CD4-positive, alpha-beta T cell (primary cell): ENCODE measurements at regions not wholly inside any gene's neighbourhood (a gene's known extent, or its start where the extent isn't known, plus 50 kb on each side); places are given as distances from the start of the nearest gene placed in this dataset.

ENCODE experiments used
- ATAC-seq: fragments of 200-7000 bp; cut with Tn5 transposase; one replicate; pipeline ENCODE4 v1.10.0; 2022; ENCODE audit warnings: mild to moderate bottlenecking; ENCODE audit not compliant: poor library complexity
- CTCF ChIA-PET: fragments of 350-600 bp; sonication (Branson Sonifier 250); formaldehyde crosslinking; loops from one replicate; lab custom pipeline; 2021; ENCODE audit warnings: antibody characterized with exemption, inconsistent platforms; lab: Charles Lee
- POLR2A ChIA-PET: fragments of 350-600 bp; sonication (Branson Sonifier 250); formaldehyde crosslinking; loops from one replicate; lab custom pipeline; 2021; ENCODE audit warnings: antibody characterized with exemption, inconsistent platforms; lab: Charles Lee
- DNase-seq, 14 experiments: peaks; one replicate each; pipeline ENCODE4 v3.0.0-alpha.2; 2013 to 2020; ENCODE audit warnings: mixed read lengths in 2 of 14
- H3K27ac ChIP-seq, 2 donors: one replicate each; pipeline versions ENCODE4 v1.5.1 to v1.7.0; 2013; ENCODE audit warnings: low read length in 2 of 2, low read depth in 1 of 2, mild to moderate bottlenecking in 1 of 2
- H3K27me3 ChIP-seq, 2 experiments: 1 replicate in 1 of 2; 2 replicates in 1 of 2; pipeline versions ENCODE4 v1.6.1 to v1.7.0; 2013; ENCODE audit warnings: low read length in 2 of 2, control low read depth in 1 of 2, mild to moderate bottlenecking in 1 of 2, moderate library complexity in 1 of 2; ENCODE audit not compliant: insufficient read depth in 2 of 2, control insufficient read depth in 1 of 2
- H3K36me3 ChIP-seq: one replicate; pipeline ENCODE4 v1.6.1; 2013; ENCODE audit warnings: low read length, control low read depth; ENCODE audit not compliant: insufficient read depth
- H3K4me1 ChIP-seq: one replicate; pipeline ENCODE4 v1.6.1; 2013; ENCODE audit warnings: low read length, control low read depth; ENCODE audit not compliant: insufficient read depth
- H3K4me3 ChIP-seq: one replicate; pipeline ENCODE4 v1.5.1; 2013; ENCODE audit warnings: mild to moderate bottlenecking, low read length, moderate library complexity
- H3K9me3 ChIP-seq, 2 experiments: 1 replicate in 1 of 2; 2 replicates in 1 of 2; pipeline versions ENCODE4 v1.6.1 to v1.7.0; 2013; ENCODE audit warnings: low read length in 2 of 2, mild to moderate bottlenecking in 2 of 2, control low read depth in 1 of 2, moderate library complexity in 1 of 2; ENCODE audit not compliant: control insufficient read depth in 1 of 2, insufficient read depth in 1 of 2
- H3K27ac Mint-ChIP-seq: one replicate; pipeline ENCODE4 v1.8.0; 2020; ENCODE audit warnings: mixed read lengths
- H3K27me3 Mint-ChIP-seq: one replicate; pipeline ENCODE4 v1.8.0; 2021; ENCODE audit warnings: mixed read lengths
- H3K36me3 Mint-ChIP-seq: one replicate; pipeline ENCODE4 v1.8.0; 2021; ENCODE audit warnings: low read depth, mixed read lengths
- H3K4me1 Mint-ChIP-seq: one replicate; pipeline ENCODE4 v1.8.0; 2021; ENCODE audit warnings: low read depth, mixed read lengths
- H3K4me3 Mint-ChIP-seq: one replicate; pipeline ENCODE4 v1.8.0; 2020; ENCODE audit warnings: mild to moderate bottlenecking, mixed read lengths
- H3K9me3 Mint-ChIP-seq: one replicate; pipeline ENCODE4 v1.8.0; 2020; ENCODE audit warnings: mixed read lengths
- intact Hi-C, 2 experiments: fragments of 100-400 bp; cut with DNase I in 1 of 2; cut with micrococcal nuclease in 1 of 2; formaldehyde crosslinking; loops; one replicate each; pipeline versions ENCODE4 v1.15.1 to v1.9.0; 2023 to 2025; cut with DNase I, micrococcal nuclease
- TF ChIP-seq, protein P1 (sequence below): fragments of 200-600 bp; IDR thresholded peaks from one replicate; pipeline ENCODE4 v1.8.0; 2022; ENCODE audit warnings: antibody characterized with exemption, mild to moderate bottlenecking

DNA sequence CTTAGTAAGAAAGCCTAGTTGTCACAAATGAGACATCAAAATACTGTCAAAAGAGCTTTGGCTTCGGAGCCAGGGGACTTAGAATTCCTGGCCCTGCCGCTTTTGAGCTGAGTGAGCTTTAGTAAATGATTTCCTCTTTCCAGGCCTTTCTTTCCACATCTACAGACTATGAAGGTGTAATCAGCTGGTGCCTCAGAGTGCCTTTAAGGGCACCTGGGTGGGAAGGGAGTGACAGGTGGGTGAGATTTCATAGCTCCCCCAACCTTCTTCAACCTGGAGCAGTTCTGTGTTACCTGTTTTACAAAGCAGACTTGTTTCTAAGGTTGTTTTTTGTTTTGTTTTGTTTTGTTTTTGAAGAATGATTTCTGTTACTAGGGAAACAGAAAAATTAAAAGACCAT lies 154.7 kb upstream of the BOD1L1 start:
- H3K4me1 Mint-ChIP-seq, result no peaks in the 10 kb centered on the region
- Histone ChIP-seq H3K27ac (no peak overlapping the region), H3K4me1 (no peaks in the 10 kb centered on the region), H3K36me3 (no peaks in the 10 kb centered on the region), H3K4me3 (no peak overlapping the region), H3K27me3 (no peaks in the 10 kb centered on the region), H3K9me3 (peaks cover 0 to 7% of the 10 kb centered on the region in 2 experiments)
- ATAC-seq (no peak), DNase-seq (no peak)
- TF ChIP-seq, protein P1, sequence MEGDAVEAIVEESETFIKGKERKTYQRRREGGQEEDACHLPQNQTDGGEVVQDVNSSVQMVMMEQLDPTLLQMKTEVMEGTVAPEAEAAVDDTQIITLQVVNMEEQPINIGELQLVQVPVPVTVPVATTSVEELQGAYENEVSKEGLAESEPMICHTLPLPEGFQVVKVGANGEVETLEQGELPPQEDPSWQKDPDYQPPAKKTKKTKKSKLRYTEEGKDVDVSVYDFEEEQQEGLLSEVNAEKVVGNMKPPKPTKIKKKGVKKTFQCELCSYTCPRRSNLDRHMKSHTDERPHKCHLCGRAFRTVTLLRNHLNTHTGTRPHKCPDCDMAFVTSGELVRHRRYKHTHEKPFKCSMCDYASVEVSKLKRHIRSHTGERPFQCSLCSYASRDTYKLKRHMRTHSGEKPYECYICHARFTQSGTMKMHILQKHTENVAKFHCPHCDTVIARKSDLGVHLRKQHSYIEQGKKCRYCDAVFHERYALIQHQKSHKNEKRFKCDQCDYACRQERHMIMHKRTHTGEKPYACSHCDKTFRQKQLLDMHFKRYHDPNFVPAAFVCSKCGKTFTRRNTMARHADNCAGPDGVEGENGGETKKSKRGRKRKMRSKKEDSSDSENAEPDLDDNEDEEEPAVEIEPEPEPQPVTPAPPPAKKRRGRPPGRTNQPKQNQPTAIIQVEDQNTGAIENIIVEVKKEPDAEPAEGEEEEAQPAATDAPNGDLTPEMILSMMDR, result no peak
- ChIA-PET CTCF (no interaction called here), POLR2A (no interaction called here)
- no peaks in the 10 kb centered on the region for H3K36me3 Mint-ChIP-seq
- intact Hi-C loops, result no loop called here
- no peak overlapping the region for H3K27ac Mint-ChIP-seq
- H3K4me3 Mint-ChIP-seq, result no peak overlapping the region
- peaks cover 2% of the 10 kb centered on the region for H3K9me3 Mint-ChIP-seq
- peaks cover under 1% of the 10 kb centered on the region for H3K27me3 Mint-ChIP-seq

DNA sequence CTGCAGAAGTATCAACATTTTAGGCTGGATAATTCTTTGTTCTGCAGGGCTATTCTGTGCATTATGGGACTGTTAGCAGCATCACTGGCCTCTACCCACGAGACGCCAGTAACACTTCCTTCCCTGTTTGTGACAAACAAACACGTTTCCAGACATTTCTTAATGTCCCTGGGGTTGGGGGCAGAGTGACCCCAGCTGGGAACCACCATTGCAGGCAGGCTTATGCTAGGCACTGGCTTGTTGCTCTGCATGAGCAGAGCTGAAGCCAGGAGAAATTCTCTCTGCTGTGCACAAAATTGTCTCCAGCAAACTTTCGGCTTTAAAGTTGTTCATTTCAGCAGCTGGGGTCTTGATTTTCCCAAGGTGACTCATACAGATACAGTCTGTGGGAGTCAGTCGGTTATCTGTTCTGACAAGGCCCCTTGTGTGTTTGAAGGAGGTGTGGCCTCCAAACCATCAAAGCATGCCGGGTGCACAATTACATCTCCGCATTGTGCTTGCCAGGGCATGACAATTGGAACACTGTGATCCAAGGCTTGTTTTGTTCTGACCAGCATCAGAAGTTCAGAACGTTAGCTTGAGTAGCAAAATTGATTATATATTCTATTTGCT lies 156.4 kb upstream of the BOD1L1 start:
- TF ChIP-seq, protein P1, result no peak
- H3K9me3 ChIP-seq, result peaks cover 0 to 7% of the 10 kb centered on the region in 2 experiments
- ChIA-PET CTCF (no interaction called here), POLR2A (no interaction called here)
- H3K4me3 ChIP-seq, result no peak overlapping the region
- H3K27ac Mint-ChIP-seq, result no peak overlapping the region
- H3K27me3 Mint-ChIP-seq, result no peaks in the 10 kb centered on the region
- no peaks in the 10 kb centered on the region for H3K36me3 ChIP-seq
- no peaks in the 10 kb centered on the region for H3K4me1 ChIP-seq
- H3K4me1 Mint-ChIP-seq, result no peaks in the 10 kb centered on the region
- intact Hi-C loops, result no loop called here
- DNase-seq (no peak), ATAC-seq (no peak)
- no peaks in the 10 kb centered on the region for H3K9me3 Mint-ChIP-seq
- H3K4me3 Mint-ChIP-seq, result no peak overlapping the region
- no peaks in the 10 kb centered on the region for H3K36me3 Mint-ChIP-seq
- H3K27me3 ChIP-seq, result no peaks in the 10 kb centered on the region
- no peak overlapping the region for H3K27ac ChIP-seq

DNA sequence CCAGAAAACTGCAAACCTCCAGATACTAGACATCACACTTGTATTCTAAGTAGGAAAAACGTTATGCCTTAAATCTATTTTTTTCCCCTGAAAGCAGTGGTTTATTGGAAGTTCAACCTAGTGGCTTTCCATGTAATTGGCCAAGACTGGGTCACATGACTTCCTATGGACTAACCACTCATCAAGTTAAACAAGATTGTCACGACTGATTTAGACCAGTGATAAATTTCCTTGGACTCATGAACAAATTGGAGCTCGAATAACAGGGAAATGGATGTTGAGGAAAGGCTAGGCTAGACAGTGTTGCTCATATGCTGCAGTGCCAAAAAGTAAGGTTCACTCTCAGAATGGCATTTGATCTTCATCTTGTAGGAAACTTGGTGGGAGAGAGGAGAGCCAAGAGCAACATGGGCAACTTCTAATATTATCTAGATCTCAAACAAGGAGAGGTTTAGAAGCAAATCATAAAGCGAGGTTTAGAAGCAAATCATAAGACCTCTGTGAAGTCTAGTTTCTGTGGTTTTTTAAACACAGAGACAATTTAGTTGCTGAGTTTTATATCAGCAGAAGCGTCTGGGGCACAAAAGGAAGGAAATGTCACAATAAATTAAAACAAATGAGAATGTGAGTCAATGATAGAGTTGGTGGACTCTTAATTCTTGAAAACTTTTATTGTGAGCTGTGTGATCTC lies 165.6 kb upstream of the BOD1L1 start:
- no peaks in the 10 kb centered on the region for H3K36me3 ChIP-seq
- CTCF ChIA-PET, result no interaction called here
- Mint-ChIP-seq H3K36me3 (no peaks in the 10 kb centered on the region), H3K27ac (no peak overlapping the region), H3K27me3 (no peaks in the 10 kb centered on the region), H3K4me1 (no peaks in the 10 kb centered on the region), H3K4me3 (no peak overlapping the region), H3K9me3 (peaks cover 2% of the 10 kb centered on the region)
- no peak overlapping the region for H3K4me3 ChIP-seq
- H3K27me3 ChIP-seq, result peaks cover 0 to 3% of the 10 kb centered on the region in 2 experiments
- no peaks in the 10 kb centered on the region for H3K9me3 ChIP-seq
- no peak overlapping the region for H3K27ac ChIP-seq
- TF ChIP-seq, protein P1, result no peak
- DNase-seq (no peak), ATAC-seq (no peak)
- intact Hi-C loops, result no loop called here
- POLR2A ChIA-PET, result no interaction called here
- no peaks in the 10 kb centered on the region for H3K4me1 ChIP-seq
